ENCODE measurements at regions not wholly inside any gene's neighbourhood (a gene's known extent, or its start where the extent isn't known, plus 50 kb on each side); places are given as distances from the start of the nearest gene placed in this dataset.
"Not testable (repeated sequence)": the region's sequence is repeated elsewhere in the genome, so short reads cannot be mapped to it uniquely, and the experiment has no call there.

- intact Hi-C loops (cut with DNase I, micrococcal nuclease), result no loop called here
- no peak overlapping the region for H3K4me3 ChIP-seq
- TF ChIP-seq CTCF (IDR thresholded peaks at IDR 0.05), result no peak
- H3K36me3 ChIP-seq (ENCODE audit: low read depth), result no peaks in the 10 kb centered on the region
- H3K9me3 ChIP-seq, result no peaks in the 10 kb centered on the region
- DNase-seq (no peak), ATAC-seq (no peak)
- no peaks in the 10 kb centered on the region for H3K4me1 ChIP-seq (ENCODE audit: low read depth)
Measured at GRCh38 chr5:126007841-126008240, 415.4 kb upstream of the GRAMD2B start.

GRCh38 chr5:126009566-126009965 lies 413.6 kb upstream of the GRAMD2B start:
- TF ChIP-seq CTCF (IDR thresholded peaks at IDR 0.05), result no peak
- DNase-seq (no peak), ATAC-seq (no peak)

GRCh38 chr5:126011526-126011925 lies 411.7 kb upstream of the GRAMD2B start:
- H3K4me3 ChIP-seq; H3K4me1 ChIP-seq (ENCODE audit: low read depth); H3K9me3 ChIP-seq; intact Hi-C loops (cut with DNase I, micrococcal nuclease); DNase-seq; ATAC-seq; H3K36me3 ChIP-seq (ENCODE audit: low read depth): not testable (repeated sequence)

More at GRCh38 chr5:126009566-126009965, 413.6 kb upstream of the GRAMD2B start:
- no peaks in the 10 kb centered on the region for H3K36me3 ChIP-seq (ENCODE audit: low read depth)
- no peaks in the 10 kb centered on the region for H3K4me1 ChIP-seq (ENCODE audit: low read depth)
- H3K9me3 ChIP-seq, result no peaks in the 10 kb centered on the region
- H3K4me3 ChIP-seq, result no peak overlapping the region
- intact Hi-C loops (cut with DNase I, micrococcal nuclease), result no loop called here

GRCh38 chr5:126014676-126015075 lies 408.5 kb upstream of the GRAMD2B start:
- Histone ChIP-seq H3K9me3 (no peaks in the 10 kb centered on the region), H3K36me3 (ENCODE audit: low read depth) (no peaks in the 10 kb centered on the region), H3K4me3 (no peak overlapping the region), H3K4me1 (ENCODE audit: low read depth) (no peaks in the 10 kb centered on the region)
- TF ChIP-seq CTCF (IDR thresholded peaks at IDR 0.05), result no peak
- DNase-seq (no peak), ATAC-seq (no peak)
- intact Hi-C loops (cut with DNase I, micrococcal nuclease), result no loop called here

- H3K4me1 ChIP-seq (ENCODE audit: low read depth), result no peaks in the 10 kb centered on the region
- DNase-seq (no peak), ATAC-seq (no peak)
- no peaks in the 10 kb centered on the region for H3K9me3 ChIP-seq
- intact Hi-C loops (cut with DNase I, micrococcal nuclease), result no loop called here
- H3K36me3 ChIP-seq (ENCODE audit: low read depth), result no peaks in the 10 kb centered on the region
- TF ChIP-seq CTCF (IDR thresholded peaks at IDR 0.05), result no peak
- no peak overlapping the region for H3K4me3 ChIP-seq
Measured at GRCh38 chr5:126015235-126016181, 407.7 kb upstream of the GRAMD2B start.

GRCh38 chr5:126016256-126016655 lies 407.0 kb upstream of the GRAMD2B start:
- H3K4me1 ChIP-seq (ENCODE audit: low read depth), result no peaks in the 10 kb centered on the region
- H3K9me3 ChIP-seq, result no peaks in the 10 kb centered on the region
- H3K36me3 ChIP-seq (ENCODE audit: low read depth), result no peaks in the 10 kb centered on the region
- H3K4me3 ChIP-seq, result no peak overlapping the region
- ATAC-seq (no peak), DNase-seq (no peak)
- no peak for TF ChIP-seq CTCF (IDR thresholded peaks at IDR 0.05)
- intact Hi-C loops (cut with DNase I, micrococcal nuclease), result no loop called here

Data from mucosa of descending colon (tissue), 3 donors.